Inflammatory macrophage (primary cell): ENCODE measurements at regions not wholly inside any gene's neighbourhood (a gene's known extent, or its start where the extent isn't known, plus 50 kb on each side); places are given as distances from the start of the nearest gene placed in this dataset.

ENCODE experiments used
- DNase-seq, 2 donors: peaks; one replicate each; pipeline ENCODE4 v3.0.0-alpha.2; 2020 to 2022

DNA sequence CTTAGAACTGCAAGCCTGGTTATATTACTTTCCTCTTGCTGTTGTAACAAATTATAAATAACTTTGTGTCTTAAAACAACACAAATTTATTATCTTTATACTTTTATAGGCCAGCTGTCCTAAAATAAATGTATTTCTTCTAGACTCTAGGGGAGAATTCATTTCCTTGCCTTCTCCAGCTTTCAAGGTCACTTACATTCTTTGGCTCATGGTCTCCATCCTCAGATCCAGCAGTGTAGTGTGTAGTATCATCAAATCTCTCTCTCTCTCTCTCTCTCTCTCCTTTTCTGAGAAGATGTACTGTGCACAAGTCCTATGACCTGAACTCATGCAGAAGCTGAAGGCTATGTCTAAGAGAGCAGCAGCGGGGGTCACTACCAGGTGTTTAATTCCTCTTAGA, 1510.6 kb downstream of the MRPL39 start:
- no peak for DNase-seq

DNA sequence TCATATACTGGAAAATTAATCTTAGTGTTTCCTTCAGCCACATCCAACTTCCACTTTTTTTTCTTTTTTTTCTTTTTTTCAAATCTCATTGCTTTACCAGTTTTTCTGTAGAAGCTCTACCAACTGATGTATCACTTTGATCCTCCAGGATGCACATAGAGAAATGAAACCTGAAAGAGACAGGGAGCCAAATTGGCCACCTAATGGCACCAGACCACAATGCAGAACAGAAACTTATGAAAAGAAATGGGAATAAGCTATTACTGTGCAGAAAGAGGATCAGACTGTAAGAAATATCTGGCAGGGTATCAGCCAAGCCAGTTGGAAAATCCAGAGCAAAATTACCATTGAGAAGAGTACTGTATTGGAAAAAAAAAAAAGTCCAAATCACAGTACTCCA, 1514.2 kb downstream of the MRPL39 start:
- no peak for DNase-seq

DNA sequence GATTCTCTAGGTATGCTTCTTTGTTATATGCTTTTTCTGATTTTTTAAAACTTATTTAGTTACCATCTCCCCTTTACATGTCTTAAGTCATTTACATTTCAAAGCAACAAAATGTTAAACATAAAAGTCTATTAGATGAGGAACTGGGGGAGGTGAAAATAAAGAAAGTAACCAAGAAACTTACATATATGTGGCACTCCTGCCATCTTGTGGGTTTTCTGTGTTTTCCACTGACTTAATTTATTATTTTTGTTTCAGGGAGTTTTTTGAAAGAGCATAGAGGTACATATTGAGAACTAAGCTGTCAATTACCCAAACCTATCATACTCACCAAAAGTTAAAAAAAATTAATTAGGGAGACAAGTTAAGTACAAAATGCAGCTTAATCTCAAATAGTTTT, 1531.1 kb downstream of the MRPL39 start:
- DNase-seq = no peak

DNA sequence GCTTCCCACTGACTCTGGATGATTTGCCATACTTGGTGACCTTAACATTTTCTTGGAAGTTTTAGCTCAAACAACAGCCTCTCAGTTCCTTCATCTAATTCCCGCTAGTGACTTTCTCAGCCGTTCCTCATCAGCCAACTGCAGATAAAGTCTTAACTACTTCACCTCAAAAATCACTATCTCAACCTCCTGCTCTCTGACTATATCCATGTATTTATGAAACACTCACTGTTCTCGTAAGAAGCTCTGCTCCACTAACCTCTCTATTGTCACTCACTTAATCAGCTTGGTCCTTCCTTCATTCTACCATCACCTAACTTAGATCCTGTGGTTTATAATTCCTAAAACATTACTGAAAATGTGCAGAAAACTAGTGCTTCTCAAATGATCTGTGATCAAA, 1551.6 kb downstream of the MRPL39 start:
- DNase-seq = no peak

DNA sequence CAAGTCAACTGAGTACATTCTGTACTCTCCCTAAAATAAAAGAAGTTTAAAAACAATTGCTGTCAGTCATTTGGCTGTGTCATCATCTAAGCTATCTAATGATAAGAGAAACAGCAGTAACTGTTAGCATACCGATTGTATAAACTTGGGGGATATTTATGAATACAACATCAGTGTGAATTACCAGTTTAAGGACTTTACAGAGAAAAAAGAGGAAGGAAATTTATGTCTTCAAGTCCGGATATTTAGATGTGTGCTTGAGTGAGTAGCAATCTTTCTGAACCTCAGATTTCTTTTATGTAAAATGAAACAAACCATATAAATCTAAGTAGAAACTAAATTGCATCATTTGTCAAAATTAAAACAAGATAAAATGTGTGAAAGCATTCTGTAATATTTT, 1557.0 kb downstream of the MRPL39 start:
- DNase-seq = no peak

DNA sequence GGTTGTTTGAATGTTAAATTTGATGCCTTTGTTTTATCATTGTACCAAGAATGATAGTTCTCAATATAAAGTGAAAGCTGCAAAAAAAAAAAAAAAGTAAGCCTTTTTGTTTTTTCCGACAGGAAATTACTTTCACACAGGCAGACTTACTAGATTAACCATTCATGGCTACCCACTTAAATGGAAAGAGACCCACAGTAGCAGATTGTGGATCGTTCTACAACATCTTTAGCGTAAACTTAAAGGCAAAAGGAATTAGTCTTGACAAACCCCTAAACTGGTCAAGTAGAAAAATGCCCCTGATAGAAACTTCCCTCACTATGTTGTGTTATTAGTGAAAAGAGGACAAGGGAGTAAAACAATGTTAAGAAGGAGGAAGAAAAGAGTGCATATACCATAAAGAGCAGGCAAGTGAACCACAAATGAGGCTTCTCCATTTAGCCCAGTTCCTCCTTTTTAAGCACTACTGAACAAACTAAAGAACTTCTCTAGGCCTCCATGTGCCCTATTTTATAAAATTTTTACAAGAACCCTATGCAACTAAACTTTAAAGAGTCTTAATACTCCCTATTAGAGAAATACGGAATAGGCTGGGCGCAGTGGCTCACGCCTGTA, 1560.3 kb downstream of the MRPL39 start:
- peak in 1 of 2 donors; percentile 6 for DNase-seq

DNA sequence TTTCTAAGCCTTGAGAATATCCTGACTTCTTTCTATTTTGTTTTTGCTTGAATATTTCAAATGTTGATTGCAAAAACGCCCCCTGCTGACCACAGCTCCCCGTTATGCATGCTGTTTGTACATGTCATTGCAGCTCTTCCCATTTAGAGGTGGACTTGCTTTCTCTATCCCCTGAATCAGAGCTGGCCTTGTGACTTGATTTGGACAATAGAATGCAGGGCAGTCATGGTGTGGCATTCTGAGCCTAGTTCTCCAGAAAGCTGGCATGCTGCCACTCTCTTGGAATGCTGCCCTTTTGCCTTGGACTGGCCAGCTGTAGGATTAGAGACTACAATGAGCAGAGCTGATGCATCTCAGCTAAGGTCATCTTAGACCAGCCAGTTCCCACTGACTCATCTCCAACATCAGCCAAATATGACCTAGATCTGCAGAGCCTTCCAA, 1561.5 kb downstream of the MRPL39 start:
- peak; percentile 49 to 58 for DNase-seq

DNA sequence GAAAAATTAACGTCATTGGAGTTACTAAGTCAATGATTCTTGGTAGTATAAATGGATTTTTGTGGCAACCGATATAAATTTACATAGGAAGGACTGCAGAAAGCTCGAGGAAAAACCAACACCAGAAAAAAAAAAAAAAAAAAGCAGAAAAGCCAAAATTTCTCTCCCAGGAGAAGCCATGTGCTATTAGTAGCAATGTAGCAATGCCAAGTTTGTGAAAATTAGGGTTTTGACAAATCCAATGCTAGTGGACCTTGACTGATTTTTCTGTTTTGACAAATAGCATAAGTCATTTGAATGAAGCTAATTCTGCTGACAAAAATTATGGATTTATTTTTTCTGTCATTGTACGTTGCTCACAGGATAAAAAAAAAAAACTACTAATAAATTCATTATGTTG, 1561.9 kb downstream of the MRPL39 start:
- DNase-seq = no peak

DNA sequence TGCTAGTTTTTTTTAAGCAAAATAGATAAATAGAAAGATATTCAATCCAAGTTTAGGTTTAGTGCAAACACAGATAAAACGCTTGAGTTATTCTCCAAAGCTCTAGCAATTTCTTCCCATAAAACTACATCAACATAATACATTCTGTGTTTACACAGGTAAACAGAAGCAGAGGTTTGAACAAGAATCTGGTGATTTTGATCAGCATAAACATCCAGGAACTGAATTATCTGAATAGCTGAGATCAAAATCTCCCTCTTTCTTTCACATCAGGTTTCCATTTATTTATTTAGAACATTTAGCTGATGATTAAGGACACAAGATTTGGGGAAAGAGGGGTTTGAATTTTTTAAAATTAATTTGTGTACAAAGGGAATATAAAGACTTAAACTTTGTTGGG, 1564.6 kb downstream of the MRPL39 start:
- no peak for DNase-seq

DNA sequence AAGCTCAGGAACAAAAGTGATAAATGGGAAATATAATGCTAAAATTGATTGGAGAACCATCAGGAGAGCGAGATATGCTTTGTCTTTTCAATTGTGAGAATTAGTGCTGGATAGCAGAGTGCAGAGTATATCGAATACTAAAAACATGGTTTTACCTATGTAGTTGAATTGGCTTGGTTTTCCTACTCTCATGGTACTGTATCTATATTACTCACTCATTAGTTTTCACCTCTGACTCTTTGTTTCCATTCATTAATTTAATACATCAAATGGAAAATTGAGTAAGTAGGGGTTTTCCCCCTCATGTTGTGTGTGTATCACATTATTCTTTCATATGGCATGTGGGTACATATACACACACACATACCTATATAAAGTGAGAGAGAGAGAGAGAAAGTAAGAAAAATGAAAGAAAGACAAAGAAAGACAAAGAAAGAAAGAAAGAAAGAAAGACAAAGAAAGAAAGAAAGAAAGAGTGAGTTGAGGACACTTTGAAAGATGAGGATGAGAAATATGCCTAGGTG, 1574.5 kb downstream of the MRPL39 start:
- DNase-seq = no peak

DNA sequence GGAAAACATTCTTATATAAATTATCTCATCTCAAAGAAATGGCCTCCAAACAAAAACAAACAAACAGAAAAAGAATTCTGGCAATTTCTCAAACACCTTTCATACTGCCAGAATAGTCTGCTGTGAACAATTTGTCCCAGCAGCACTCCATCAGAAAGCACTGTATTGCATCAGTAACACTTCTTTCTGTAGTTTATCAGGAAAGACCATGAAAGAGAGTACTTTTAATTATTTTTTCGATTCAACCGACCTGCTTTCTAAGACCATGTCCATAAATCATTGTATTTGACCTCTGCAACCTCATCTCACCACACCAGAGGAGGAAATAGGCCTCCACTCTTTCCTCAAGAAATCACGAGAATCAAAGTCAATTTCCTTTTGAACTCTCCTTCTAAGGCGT, 1579.9 kb downstream of the MRPL39 start:
- DNase-seq = no peak

DNA sequence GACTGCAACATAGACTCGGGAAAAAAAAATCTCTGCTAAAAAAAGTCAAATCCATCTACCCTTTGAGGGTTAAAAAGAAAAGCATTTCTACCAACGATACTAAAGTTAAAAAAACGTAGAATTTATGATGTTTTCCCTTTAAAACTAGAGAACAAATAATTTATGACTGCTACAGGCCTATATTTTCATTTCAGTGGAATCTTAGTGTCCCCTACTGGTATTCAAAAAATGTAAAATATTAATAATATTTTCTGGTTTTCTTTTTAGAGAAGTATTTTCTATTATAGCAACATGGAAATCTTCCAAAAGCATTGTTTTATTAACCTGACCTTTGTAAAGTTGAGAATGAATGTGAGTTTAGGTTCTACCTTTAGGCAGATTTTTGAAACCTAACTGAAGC, 1582.2 kb downstream of the MRPL39 start:
- DNase-seq = no peak

DNA sequence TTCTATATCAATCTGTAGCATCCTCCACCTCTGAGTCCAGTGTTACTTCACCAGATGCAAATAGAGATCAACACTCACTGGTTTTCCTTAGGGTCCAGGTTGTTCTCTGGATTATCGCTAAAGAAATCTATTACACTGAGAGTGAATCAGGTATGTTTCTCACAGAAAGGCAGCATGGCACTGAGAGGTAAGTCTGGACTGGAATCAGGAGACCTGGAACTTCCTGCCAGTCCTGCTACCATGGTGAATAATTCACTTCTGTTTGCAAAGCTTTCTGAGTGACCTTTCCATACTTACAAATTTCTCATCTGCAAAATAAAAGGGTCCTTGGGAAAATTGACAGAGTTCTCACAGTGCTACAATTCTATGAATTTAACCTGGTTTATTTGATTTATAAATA, 1583.3 kb downstream of the MRPL39 start:
- no peak for DNase-seq

DNA sequence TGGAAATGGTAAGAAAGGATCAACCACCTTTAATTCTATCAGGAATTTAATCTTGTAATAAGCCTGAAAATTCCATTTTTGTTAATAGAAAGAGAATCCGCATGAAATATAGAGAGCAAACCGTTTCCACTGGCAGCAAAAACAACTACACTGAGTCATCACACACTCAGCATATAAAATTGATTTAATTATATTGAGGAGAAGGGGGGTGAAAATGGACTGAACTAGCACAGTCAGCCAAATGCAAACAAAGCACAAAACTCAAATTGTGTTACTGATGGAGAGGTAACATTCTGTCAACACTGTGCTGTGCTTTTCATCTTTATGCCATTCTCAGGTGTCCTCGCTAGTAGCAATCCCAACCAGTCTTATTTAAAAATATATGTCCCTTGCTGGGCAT, 1583.9 kb downstream of the MRPL39 start:
- DNase-seq = no peak

DNA sequence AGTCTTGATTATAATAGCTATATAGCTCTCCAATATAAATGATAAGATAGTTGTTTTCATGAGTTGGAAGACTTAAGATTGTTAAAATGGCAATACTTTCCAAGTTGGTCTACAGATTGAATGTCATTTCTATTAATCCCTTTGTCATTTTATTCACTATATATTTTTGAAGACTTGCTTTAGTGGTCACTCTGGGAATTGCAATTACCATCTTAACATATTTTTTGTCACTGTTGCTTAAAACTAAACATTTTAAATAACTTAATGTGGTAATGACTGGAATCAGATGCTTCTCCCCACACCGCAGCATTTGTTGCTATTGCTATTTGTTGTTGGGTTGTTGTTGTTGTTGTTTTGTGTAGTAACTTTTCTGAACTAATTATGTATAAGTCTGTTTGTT, 1592.9 kb downstream of the MRPL39 start:
- DNase-seq = no peak

DNA sequence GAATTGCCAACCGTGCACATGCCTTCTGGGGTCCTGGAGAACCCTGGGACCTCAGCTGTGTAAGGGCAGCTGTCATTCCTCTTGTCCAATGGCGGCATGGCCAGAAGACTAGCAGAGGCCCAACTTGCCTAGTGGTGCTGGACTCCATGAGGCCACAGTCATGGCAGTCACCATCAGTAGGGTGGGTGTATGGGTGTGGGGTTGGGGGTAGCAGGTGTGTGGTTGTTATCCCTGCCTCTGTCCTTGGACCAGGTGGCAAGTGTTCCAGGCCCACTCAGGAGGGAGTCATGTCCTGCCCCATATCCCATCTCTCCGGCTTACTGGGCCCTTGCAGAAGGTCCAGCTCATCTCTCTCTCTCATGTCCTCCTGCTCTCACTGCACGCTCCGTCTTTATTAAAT, 1596.2 kb downstream of the MRPL39 start:
- DNase-seq = no peak

DNA sequence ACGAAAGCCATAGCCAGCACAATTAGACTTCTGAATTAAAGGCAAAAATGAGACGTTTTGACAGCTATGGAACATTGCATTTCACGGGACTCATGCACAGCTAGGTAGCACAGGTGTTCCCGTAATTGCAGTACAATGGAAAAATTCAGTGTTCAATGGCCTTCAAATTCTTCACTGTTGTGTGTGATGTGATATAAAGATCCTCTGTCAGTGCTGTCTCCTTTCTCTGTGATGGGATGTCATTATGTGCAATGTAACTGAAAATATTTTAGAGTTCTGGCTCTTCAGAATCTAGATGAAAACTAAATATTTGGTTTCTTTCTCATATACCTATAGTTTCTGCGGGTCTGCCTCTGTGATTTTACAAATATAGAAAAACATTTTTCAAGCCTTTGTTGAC, 1599.7 kb downstream of the MRPL39 start:
- DNase-seq = no peak

DNA sequence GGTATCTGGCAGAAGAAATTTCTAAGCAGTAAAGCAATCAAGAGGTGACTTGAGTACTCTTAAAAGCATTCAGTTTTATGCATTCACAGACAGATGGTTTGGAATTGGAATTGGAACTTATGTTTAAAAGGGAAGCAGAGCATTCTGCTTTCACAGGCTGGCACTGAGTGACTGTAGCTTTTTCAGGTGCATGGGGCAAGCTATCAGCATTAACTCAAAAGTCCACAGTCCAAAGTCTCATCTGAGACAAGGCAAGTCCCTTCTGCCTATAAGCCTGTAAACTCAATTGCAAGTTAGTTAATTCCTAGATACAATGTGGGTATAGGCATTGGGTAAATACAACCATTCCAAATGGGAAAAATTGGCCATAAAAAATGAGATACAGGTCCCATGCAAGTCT, 1620.3 kb downstream of the MRPL39 start:
- no peak for DNase-seq

DNA sequence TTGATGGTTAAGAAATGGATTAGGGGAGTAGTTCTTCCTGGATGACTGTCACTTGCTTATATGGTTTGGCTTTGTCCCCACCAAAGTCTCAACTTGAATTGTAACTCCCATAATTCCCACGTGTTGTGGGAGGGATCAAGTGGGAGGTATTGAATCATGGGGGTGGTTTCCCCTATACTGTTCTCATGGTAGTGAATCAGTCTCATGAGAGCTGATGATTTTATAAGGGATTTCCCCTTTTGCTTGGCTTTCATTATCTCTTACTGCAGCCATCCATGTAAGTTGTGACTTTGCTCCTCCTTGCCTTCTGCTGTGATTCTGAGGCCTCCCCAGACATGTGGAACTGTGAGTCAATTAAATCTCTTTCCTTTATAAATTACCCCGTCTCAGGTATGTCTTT, 1621.1 kb downstream of the MRPL39 start:
- DNase-seq = peak; percentile 8 to 13

DNA sequence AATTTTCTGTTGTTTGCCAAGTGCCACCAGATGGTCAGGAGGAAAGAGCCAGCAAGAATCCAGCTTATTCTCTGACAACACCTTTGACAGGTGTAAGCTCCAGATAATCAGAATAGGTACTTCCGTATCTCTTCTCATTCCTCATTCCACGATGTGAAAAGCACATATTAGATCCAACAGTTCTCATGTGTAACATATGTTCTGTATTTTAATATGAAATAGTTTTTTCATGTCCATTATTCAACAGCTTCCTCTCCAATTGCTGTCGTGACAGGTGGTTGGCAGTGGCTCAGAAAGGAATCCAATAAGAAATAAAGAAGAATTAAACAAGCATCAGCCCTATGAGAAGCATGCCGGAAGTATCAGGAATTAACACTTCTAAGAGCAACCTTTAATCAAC, 1624.7 kb downstream of the MRPL39 start:
- DNase-seq = no peak

DNA sequence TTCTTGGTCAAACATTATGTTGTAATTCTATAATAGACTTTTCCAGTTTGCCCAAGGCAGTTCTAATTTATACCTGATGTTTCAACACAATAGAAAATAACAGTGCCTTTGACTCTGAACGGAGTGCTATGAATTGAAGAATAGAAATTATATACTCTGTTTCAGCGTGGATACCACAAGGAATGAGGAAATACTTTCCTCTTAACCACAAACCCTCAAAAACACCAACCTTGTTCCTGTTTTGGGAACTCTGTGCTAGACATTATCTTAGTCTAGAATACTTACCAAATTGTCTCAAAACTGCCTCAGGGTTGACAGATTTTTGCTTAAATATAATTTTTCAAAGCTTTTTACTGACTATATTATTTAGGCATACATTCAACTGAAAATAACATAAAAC, 1629.3 kb downstream of the MRPL39 start:
- DNase-seq = peak; percentile 66 to 82

DNA sequence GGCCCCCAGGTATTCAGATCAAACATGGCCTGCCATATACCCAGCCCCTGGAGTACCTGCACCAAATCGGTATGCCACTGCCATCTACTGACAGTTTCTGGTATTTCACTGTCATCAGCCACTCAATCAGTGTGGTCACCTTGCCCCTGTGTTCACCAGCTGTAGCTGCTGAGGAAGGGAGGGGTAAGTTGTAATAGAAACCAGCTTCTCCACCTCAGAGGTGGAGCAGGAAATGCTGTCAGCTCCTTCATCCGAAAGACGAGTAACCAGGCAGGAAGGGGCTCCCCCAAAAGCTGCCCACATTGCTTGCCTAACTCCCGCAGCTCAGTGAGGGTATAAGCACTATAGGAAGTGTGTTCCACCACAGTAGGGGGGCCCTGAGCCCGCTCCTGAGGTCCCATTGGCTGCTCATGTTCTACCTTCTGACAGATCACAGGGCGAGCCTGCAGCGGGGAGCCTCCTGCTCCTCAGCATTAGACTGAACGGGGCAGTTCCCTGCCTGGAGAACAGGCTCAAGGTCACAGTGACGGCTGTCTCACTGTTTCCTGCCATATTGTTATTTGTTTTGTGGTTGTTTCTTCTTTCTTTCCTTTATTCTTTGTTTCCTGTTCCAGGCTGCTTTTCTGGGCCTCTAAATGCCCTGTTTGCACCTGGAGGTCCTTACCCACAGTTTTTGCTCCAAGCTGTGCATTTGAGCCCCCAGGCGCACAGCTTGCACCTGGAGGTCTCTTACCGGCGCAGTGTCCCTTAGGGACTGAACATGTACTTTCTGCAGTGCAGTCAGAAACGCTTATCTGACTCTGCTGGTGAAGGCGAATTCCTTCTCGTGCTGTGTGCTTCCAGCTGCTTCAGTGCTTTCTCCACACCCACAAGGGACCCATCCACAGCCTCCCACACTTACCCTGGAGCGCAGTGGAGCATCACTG, 1638.3 kb downstream of the MRPL39 start:
- DNase-seq = peak; percentile 56 to 57

DNA sequence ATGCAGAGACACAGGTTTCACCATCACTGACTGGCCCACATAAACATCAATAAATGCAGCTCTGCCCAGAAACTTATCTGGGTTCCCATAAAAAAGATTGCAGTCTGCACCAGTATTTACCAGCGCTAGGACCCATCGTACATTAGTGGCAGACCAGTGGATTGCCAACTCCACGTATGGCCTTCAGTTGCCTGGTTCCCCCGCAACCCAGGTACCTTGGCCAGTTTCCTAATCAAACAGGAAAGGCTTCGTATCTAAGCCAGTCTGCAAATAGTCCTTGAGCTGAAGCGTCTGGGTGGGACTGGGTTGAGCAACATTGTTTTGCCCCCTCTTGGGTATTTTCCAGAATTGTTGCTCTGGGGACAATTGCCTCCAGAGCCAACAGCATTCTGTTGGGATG, 1639.3 kb downstream of the MRPL39 start:
- DNase-seq = no peak

DNA sequence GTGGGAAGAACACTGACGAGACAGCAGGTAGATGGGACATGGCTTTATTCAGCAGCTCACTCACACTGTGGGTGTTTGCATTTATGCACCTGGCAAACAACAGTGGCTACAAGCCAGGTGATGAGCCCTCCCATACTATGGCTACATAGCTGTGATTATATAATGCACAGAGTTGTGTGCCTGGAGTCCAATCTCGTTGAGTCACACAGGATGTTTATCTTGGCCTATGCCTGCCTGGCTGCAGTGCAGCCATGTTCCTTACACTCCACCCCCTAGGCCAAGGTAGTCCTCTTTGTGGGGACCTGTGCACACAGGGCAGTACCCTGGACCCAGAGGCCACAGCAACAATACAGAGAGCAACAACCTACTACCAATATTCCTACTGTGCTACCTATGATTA, 1643.8 kb downstream of the MRPL39 start:
- no peak for DNase-seq
